ENCODE measurements at regions not wholly inside any gene's neighbourhood (a gene's known extent, or its start where the extent isn't known, plus 50 kb on each side); places are given as distances from the start of the nearest gene placed in this dataset.

DNA sequence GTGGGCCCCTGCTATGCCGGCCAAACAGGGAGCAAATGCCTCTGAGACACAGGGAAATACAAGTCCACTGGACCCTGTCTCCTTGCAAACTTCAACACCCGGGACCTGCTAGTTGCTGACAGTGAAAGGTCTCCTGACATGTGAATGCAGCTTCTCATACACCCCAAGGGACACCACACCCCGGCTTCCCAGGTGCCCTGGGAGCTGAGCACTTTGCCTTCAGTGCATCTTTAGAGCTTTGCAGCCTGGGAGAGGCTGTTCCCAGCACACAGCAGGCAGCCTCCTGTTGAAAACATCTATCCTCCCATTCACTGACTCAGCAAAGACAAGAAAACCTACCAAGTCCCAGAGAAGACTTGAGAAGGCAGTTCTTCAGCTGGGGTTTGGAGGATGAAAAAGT, 143.4 kb downstream of the COL6A3 start:
- no peaks in the 10 kb centered on the region for H3K9me3 Mint-ChIP-seq (ENCODE audit: unreplicated experiment)
- peaks cover 3% of the 10 kb centered on the region for H3K4me1 Mint-ChIP-seq (ENCODE audit: unreplicated experiment)
- H3K27ac Mint-ChIP-seq (ENCODE audit: unreplicated experiment), result no peak overlapping the region
- H3K36me3 Mint-ChIP-seq (ENCODE audit: low read depth, unreplicated experiment), result no peaks in the 10 kb centered on the region
- no peak for DNase-seq (ENCODE audit: low spot score)
- TF ChIP-seq, protein P1, sequence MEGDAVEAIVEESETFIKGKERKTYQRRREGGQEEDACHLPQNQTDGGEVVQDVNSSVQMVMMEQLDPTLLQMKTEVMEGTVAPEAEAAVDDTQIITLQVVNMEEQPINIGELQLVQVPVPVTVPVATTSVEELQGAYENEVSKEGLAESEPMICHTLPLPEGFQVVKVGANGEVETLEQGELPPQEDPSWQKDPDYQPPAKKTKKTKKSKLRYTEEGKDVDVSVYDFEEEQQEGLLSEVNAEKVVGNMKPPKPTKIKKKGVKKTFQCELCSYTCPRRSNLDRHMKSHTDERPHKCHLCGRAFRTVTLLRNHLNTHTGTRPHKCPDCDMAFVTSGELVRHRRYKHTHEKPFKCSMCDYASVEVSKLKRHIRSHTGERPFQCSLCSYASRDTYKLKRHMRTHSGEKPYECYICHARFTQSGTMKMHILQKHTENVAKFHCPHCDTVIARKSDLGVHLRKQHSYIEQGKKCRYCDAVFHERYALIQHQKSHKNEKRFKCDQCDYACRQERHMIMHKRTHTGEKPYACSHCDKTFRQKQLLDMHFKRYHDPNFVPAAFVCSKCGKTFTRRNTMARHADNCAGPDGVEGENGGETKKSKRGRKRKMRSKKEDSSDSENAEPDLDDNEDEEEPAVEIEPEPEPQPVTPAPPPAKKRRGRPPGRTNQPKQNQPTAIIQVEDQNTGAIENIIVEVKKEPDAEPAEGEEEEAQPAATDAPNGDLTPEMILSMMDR (IDR thresholded peaks at IDR 0.05; ENCODE audit: unreplicated experiment), result no peak
- no peaks in the 10 kb centered on the region for H3K27me3 Mint-ChIP-seq (ENCODE audit: unreplicated experiment)
- H3K4me3 Mint-ChIP-seq (ENCODE audit: unreplicated experiment), result no peak overlapping the region

DNA sequence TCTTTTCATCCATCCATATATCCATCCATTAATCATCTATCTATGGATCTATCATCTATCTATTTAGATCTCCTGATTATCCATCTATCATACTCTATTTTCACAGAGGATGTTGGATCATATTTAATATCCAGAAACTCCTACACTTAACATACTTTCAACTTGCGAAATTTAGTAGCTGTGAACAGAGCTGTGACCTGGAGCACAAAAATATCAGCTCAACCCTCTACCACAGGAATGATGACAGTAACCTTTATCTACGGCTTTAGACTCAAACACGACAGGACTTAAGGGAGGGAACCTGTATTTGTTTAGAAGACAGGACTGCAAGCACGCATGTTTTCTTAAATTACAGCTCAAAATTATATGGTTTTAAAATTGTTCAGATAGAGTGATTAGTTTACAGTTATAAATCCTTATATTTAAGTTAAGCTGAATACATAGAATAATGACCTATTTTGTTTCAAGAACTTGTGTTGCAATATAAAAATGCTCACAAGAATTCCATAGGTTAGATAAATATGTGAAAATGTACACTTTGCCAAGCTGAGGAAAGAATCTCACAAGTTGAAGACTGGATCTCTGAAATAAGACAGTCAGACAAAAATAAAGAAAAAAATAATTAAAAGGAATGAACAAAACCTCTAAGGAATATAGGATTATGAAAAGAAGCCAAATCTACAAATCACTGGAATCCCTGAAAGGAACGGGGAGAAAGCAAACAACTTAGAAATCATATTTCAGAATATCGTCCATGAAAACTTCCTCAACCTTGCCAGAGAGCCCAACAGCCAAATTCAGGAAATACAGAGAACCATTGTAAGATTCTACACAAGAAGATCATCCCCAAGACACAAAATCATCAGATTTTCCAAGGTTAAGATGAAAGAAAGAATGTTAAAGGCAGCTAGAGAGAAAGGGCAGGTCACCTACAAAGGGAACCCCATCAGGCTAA, 142.0 kb downstream of the COL6A3 start:
- Mint-ChIP-seq H3K27me3 (ENCODE audit: unreplicated experiment) (no peaks in the 10 kb centered on the region), H3K9me3 (ENCODE audit: unreplicated experiment) (no peaks in the 10 kb centered on the region), H3K4me3 (ENCODE audit: unreplicated experiment) (no peak overlapping the region), H3K36me3 (ENCODE audit: low read depth, unreplicated experiment) (no peaks in the 10 kb centered on the region), H3K4me1 (ENCODE audit: unreplicated experiment) (peaks cover 3% of the 10 kb centered on the region), H3K27ac (ENCODE audit: unreplicated experiment) (no peak overlapping the region)
- no peak for DNase-seq (ENCODE audit: low spot score)
- TF ChIP-seq, protein P1 (IDR thresholded peaks at IDR 0.05; ENCODE audit: unreplicated experiment), result no peak

Data from endothelial cell (in vitro differentiated cells).